OCI-LY3 (cell line): ENCODE measurements at regions not wholly inside any gene's neighbourhood (a gene's known extent, or its start where the extent isn't known, plus 50 kb on each side); places are given as distances from the start of the nearest gene placed in this dataset.

Experiments
- CTCF ChIP-seq: fragments of 200-600, 300-600 bp; sonication (generic); IDR thresholded peaks from 2 replicates; pipeline ENCODE4 v1.5.1; 2014; ENCODE audit warnings: antibody characterized with exemption, low read length, low read depth
- EZH2phosphoT487 ChIP-seq: fragments of 200-600 bp; shearing (Covaris generic); IDR thresholded peaks from 2 replicates; pipeline ENCODE4 v1.6.1; 2018; ENCODE audit warnings: antibody characterized with exemption, mixed run types, low read depth

- no peak for TF ChIP-seq CTCF
- TF ChIP-seq EZH2phosphoT487 = no peak
Observed at GRCh38 chr20:55582498-55582897, 422.8 kb downstream of the CBLN4 start.
